SK-N-MC (cell line): ENCODE measurements at regions not wholly inside any gene's neighbourhood (a gene's known extent, or its start where the extent isn't known, plus 50 kb on each side); places are given as distances from the start of the nearest gene placed in this dataset.

Experiments used
- EZH2 ChIP-seq: fragments of 200-600 bp; sonication (generic); IDR thresholded peaks from one replicate; pipeline ENCODE4 v1.6.1; 2017; ENCODE audit warnings: antibody characterized with exemption
- FOXP2 ChIP-seq: optimal IDR thresholded peaks from 2 replicates; pipeline ENCODE3; 2011; ENCODE audit warnings: mild to moderate bottlenecking, moderate library complexity; ENCODE audit not compliant: insufficient read depth; ENCODE audit errors: extremely low read length, control extremely low read depth
- POLR2AphosphoS5 ChIP-seq: IDR thresholded peaks from 2 replicates; pipeline ENCODE4 v1.6.1; 2012; ENCODE audit warnings: mild to moderate bottlenecking, low read depth, low read length, borderline replicate concordance

DNA sequence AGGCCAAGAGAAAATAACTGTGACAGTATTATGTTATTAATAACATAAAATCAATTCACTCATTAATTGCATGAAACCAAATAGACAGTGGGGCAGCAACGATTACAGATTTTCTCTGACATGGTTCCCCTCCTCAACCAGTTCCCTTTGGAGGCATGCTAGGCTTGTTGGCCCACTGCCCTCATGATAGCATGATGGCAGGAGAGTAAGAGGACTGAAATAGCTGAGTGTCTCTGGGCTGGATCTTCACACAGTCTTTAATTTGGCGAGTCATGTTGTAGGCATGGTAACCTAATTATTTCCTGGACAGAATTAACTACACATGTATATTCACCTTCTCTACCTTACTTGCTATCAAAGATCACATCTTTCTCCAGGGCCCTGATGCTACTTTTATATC, 266.2 kb upstream of the PELI2 start:
- no peak for TF ChIP-seq POLR2AphosphoS5
- TF ChIP-seq FOXP2: no peak
- no peak for TF ChIP-seq EZH2
